Immature natural killer cell (primary cell): ENCODE measurements at regions not wholly inside any gene's neighbourhood (a gene's known extent, or its start where the extent isn't known, plus 50 kb on each side); places are given as distances from the start of the nearest gene placed in this dataset.
"Not testable (repeated sequence)": the region's sequence is repeated elsewhere in the genome, so short reads cannot be mapped to it uniquely, and the experiment has no call there.

Experiments
- DNase-seq, 3 donors: peaks; one replicate each; pipeline ENCODE4 v3.0.0; 2022; ENCODE audit warnings: mixed read lengths in 1 of 3
- H3K27ac Mint-ChIP-seq, 6 donors: one replicate each; pipeline ENCODE4 v1.8.0; 2020; ENCODE audit warnings: mixed read lengths in 6 of 6, mild to moderate bottlenecking in 5 of 6, inconsistent platforms in 4 of 6, moderate library complexity in 3 of 6
- H3K27me3 Mint-ChIP-seq, 3 donors: one replicate each; pipeline ENCODE4 v1.8.0; 2020 to 2021; ENCODE audit warnings: low read depth in 3 of 3, mild to moderate bottlenecking in 3 of 3, mixed read lengths in 3 of 3, moderate library complexity in 3 of 3, inconsistent platforms in 1 of 3
- H3K36me3 Mint-ChIP-seq, 3 donors: one replicate each; pipeline ENCODE4 v1.8.0; 2020; ENCODE audit warnings: mixed read lengths in 3 of 3, inconsistent platforms in 2 of 3, mild to moderate bottlenecking in 2 of 3
- H3K4me1 Mint-ChIP-seq, 2 donors: one replicate each; pipeline ENCODE4 v1.8.0; 2020; ENCODE audit warnings: inconsistent platforms in 2 of 2, mild to moderate bottlenecking in 2 of 2, mixed read lengths in 2 of 2, moderate library complexity in 1 of 2
- H3K4me3 Mint-ChIP-seq, 5 donors: one replicate each; pipeline ENCODE4 v1.8.0; 2020; ENCODE audit warnings: mild to moderate bottlenecking in 5 of 5, mixed read lengths in 5 of 5, inconsistent platforms in 3 of 5, moderate library complexity in 3 of 5
- H3K9me3 Mint-ChIP-seq, 6 donors: one replicate each; pipeline ENCODE4 v1.8.0; 2020; ENCODE audit warnings: mild to moderate bottlenecking in 6 of 6, mixed read lengths in 6 of 6, inconsistent platforms in 4 of 6, moderate library complexity in 3 of 6

GRCh38 chr6:141393405-141394124 lies 739.2 kb upstream of the GJE1 start:
- Mint-ChIP-seq H3K36me3 (no peaks in the 10 kb centered on the region), H3K27ac (no peak overlapping the region), H3K27me3 (peaks cover 0 to 5% (median 0%) of the 10 kb centered on the region in 3 donors), H3K4me3 (no peak overlapping the region), H3K9me3 (peaks cover 0 to 1% (median 0%) of the 10 kb centered on the region in 6 donors), H3K4me1 (no peaks in the 10 kb centered on the region)
- DNase-seq: no peak

GRCh38 chr6:141391135-141391534 lies 741.6 kb upstream of the GJE1 start:
- not testable (repeated sequence) for H3K4me3 Mint-ChIP-seq, H3K27me3 Mint-ChIP-seq, H3K36me3 Mint-ChIP-seq, H3K9me3 Mint-ChIP-seq, H3K27ac Mint-ChIP-seq, DNase-seq, H3K4me1 Mint-ChIP-seq

GRCh38 chr6:141388666-141389065 lies 744.1 kb upstream of the GJE1 start:
- H3K4me3 Mint-ChIP-seq: no peak overlapping the region
- H3K36me3 Mint-ChIP-seq: no peaks in the 10 kb centered on the region
- H3K27me3 Mint-ChIP-seq: peaks cover 0 to 5% (median 2%) of the 10 kb centered on the region in 3 donors
- no peaks in the 10 kb centered on the region for H3K4me1 Mint-ChIP-seq
- DNase-seq: no peak
- H3K27ac Mint-ChIP-seq: no peak overlapping the region
- peaks cover 0 to 1% (median 0%) of the 10 kb centered on the region in 6 donors for H3K9me3 Mint-ChIP-seq

GRCh38 chr6:141370438-141370837 lies 762.3 kb upstream of the GJE1 start:
- H3K27ac Mint-ChIP-seq: no peak overlapping the region
- H3K36me3 Mint-ChIP-seq: no peaks in the 10 kb centered on the region
- DNase-seq: no peak
- peaks cover 0 to 2% (median 0%) of the 10 kb centered on the region in 3 donors for H3K27me3 Mint-ChIP-seq
- H3K4me3 Mint-ChIP-seq: no peak overlapping the region
- no peaks in the 10 kb centered on the region for H3K9me3 Mint-ChIP-seq
- H3K4me1 Mint-ChIP-seq: no peaks in the 10 kb centered on the region

DNA sequence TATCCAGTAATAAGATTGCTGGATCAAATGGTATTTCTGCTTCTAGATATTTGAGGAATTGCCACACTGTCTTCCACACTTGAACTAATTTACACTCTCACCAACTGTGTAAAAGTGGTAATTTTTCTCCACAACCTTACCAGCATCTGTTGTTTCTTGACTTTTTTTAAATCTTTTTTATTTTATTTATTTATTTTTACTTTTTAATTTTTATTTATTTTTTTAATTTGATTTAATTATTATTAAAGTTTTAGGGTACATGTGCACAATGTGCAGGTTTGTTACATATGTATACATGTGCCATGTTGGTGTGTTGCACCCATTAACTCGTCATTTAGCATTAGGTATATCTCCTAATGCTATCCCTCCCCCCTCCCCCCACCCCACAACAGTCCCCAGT lies 765.9 kb upstream of the GJE1 start:
- H3K36me3 Mint-ChIP-seq, H3K4me3 Mint-ChIP-seq, DNase-seq, H3K27ac Mint-ChIP-seq, H3K9me3 Mint-ChIP-seq, H3K27me3 Mint-ChIP-seq, H3K4me1 Mint-ChIP-seq: not testable (repeated sequence)

GRCh38 chr6:141364694-141365093 lies 768.0 kb upstream of the GJE1 start:
- Mint-ChIP-seq H3K27ac (no peak overlapping the region), H3K4me1 (no peaks in the 10 kb centered on the region), H3K36me3 (no peaks in the 10 kb centered on the region), H3K9me3 (peaks cover 0 to 3% (median 0%) of the 10 kb centered on the region in 6 donors), H3K27me3 (peaks cover 0 to 2% (median 0%) of the 10 kb centered on the region in 3 donors), H3K4me3 (no peak overlapping the region)
- DNase-seq: no peak

DNA sequence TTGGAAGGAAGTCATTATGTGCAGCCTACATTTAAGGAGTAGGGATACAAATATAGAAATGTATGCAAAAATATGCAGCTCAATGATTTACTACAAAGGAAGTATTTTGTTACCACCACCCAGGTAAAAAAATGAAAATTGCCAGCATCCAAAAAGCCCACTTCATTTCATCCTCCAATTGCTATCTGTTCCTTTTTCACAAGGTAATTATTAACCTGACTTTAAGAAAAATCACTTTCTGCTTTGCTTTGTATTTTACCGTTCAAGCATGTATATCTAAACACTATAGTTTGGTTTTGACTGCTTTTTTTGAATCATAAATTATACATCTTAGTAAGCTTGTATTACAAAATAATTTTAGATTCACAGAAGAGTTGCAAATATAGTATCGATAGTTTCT lies 768.5 kb upstream of the GJE1 start:
- no peak for DNase-seq
- Mint-ChIP-seq H3K4me1 (no peaks in the 10 kb centered on the region), H3K9me3 (peaks cover 0 to 3% (median 0%) of the 10 kb centered on the region in 6 donors), H3K36me3 (no peaks in the 10 kb centered on the region), H3K27me3 (peaks cover 0 to 2% (median 0%) of the 10 kb centered on the region in 3 donors), H3K27ac (no peak overlapping the region), H3K4me3 (no peak overlapping the region)

- Mint-ChIP-seq H3K27me3 (peaks cover 0 to 2% (median 0%) of the 10 kb centered on the region in 3 donors), H3K36me3 (no peaks in the 10 kb centered on the region), H3K4me3 (no peak overlapping the region), H3K27ac (no peak overlapping the region), H3K4me1 (no peaks in the 10 kb centered on the region), H3K9me3 (peaks cover 0 to 3% (median 0%) of the 10 kb centered on the region in 6 donors)
- no peak for DNase-seq
These were observed 771.2 kb upstream of the GJE1 start for GRCh38 chr6:141361559-141361958.

DNA sequence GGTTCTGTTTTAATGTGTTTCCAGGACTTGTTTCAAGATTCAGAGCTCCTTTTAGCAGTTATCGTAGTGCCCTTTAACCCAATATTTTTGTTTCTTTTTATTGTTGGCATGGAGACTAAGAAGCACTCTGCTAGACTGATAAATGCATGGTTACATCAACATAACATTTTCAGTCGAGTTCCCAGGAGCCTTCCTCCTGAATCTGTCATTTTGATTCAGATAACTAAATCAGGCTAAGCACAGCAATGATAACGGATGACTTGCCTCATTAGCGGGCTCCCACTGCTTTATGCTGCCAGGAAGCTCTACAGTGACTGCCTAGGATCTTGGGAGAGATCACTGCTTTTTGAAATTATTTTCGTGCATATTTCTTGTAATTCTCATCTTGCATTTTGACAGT lies 772.8 kb upstream of the GJE1 start:
- no peak overlapping the region for H3K27ac Mint-ChIP-seq
- H3K9me3 Mint-ChIP-seq: peaks cover 0 to 1% (median 0%) of the 10 kb centered on the region in 6 donors
- no peak for DNase-seq
- H3K27me3 Mint-ChIP-seq: no peaks in the 10 kb centered on the region
- no peak overlapping the region for H3K4me3 Mint-ChIP-seq
- H3K36me3 Mint-ChIP-seq: no peaks in the 10 kb centered on the region
- H3K4me1 Mint-ChIP-seq: no peaks in the 10 kb centered on the region

DNA sequence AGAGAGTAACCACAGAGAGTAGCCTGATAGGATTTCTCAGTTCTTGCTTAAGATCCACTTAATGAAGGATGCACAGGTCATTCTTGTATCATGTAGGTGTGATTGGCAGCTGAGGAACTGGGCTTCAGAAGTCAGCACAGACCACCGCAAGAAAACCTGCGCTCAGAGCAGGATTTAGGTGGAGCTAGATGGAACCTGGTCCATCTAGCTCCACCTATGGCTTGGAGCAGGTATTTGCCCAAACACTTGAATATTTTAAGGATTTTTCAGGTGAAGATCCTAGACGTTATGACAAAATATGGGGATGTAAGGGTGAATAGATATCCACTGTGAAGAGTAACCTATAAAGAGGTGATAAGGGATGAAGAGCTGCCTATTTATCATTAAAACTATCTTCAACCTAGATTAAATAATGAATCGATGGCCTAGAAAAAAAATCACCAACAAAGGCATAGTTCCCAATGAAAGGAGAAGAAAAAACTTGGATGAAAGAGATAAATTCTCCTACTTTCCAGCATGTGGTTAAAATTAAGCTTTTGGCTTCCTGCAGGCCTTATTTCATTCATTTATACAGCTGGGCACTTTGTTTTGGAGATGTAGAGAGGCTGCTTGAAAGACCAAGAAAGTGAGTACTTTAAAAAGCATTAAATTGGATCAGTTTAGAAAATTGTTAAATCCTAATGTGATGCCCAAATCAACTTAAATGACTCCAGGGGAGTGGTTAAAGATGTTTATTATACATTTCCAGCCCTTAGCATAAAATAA lies 778.4 kb upstream of the GJE1 start:
- Mint-ChIP-seq H3K4me1 (no peaks in the 10 kb centered on the region), H3K9me3 (no peaks in the 10 kb centered on the region), H3K4me3 (no peak overlapping the region), H3K27me3 (peaks cover 0 to 2% (median 0%) of the 10 kb centered on the region in 3 donors), H3K36me3 (no peaks in the 10 kb centered on the region), H3K27ac (no peak overlapping the region)
- DNase-seq: no peak

DNA sequence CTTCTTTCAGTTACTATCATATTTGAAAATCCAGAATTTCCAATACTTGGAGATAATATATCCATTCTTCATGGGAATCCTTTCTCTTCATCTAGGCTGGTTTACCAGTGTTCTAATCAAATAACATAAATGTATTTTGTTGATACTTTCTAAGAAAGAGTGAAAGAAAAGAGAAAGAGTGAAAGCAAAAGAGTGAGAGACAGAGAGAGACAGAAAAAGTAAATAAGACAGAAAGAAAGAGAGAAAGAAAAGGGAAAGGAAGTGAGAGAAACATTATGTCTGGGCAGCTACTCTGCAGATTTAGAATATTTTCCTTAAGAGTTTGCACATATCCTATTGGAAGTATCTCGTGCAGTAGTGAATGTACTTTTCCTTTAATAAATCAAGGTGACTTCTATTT lies 781.0 kb upstream of the GJE1 start:
- Mint-ChIP-seq H3K9me3 (no peaks in the 10 kb centered on the region), H3K36me3 (no peaks in the 10 kb centered on the region), H3K27ac (no peak overlapping the region), H3K4me3 (no peak overlapping the region), H3K27me3 (peaks cover 0 to 2% (median 0%) of the 10 kb centered on the region in 3 donors), H3K4me1 (peaks cover 0 to 2% of the 10 kb centered on the region in 2 donors)
- no peak for DNase-seq

- Mint-ChIP-seq H3K4me1 (peaks cover 0 to 2% of the 10 kb centered on the region in 2 donors), H3K9me3 (no peaks in the 10 kb centered on the region), H3K4me3 (no peak overlapping the region), H3K27me3 (peaks cover 0 to 2% (median 0%) of the 10 kb centered on the region in 3 donors), H3K27ac (no peak overlapping the region), H3K36me3 (no peaks in the 10 kb centered on the region)
- no peak for DNase-seq
These were observed 783.0 kb upstream of the GJE1 start for GRCh38 chr6:141349710-141350109.

GRCh38 chr6:141347906-141348492 lies 784.7 kb upstream of the GJE1 start:
- Mint-ChIP-seq H3K27me3 (peaks cover 0 to 2% (median 1%) of the 10 kb centered on the region in 3 donors), H3K4me3 (no peak overlapping the region)

GRCh38 chr6:141347086-141347485 lies 785.6 kb upstream of the GJE1 start:
- Mint-ChIP-seq H3K27me3 (peaks cover 0 to 1% (median 0%) of the 10 kb centered on the region in 3 donors), H3K9me3 (no peaks in the 10 kb centered on the region), H3K4me1 (peaks cover 0 to 2% of the 10 kb centered on the region in 2 donors), H3K36me3 (no peaks in the 10 kb centered on the region), H3K27ac (no peak overlapping the region), H3K4me3 (no peak overlapping the region)
- no peak for DNase-seq

More at GRCh38 chr6:141347906-141348492, 784.7 kb upstream of the GJE1 start:
- Mint-ChIP-seq H3K36me3 (no peaks in the 10 kb centered on the region), H3K27ac (no peak overlapping the region), H3K4me1 (peaks cover 0 to 2% of the 10 kb centered on the region in 2 donors), H3K9me3 (no peaks in the 10 kb centered on the region)
- no peak for DNase-seq
